HepG2 (cell line): ENCODE measurements at regions not wholly inside any gene's neighbourhood (a gene's known extent, or its start where the extent isn't known, plus 50 kb on each side); places are given as distances from the start of the nearest gene placed in this dataset.

Experiments used
- ATAC-seq: fragments of 200-7000 bp; cut with Tn5 transposase; 3 replicates; pipeline ENCODE4 v1.9.1; 2020; ENCODE audit warnings: mild to moderate bottlenecking, moderate library complexity
- BruUV-seq: library from RNA; stranded (reverse); fragments of 400-500 nt; replicated peaks from 2 replicates; lab custom pipeline; 2021; lab: Mats Ljungman, UMichigan
- CTCF ChIA-PET: fragments of 300-600 bp; formaldehyde crosslinking; extraction: SDS; loops from one replicate; lab custom pipeline; 2021; ENCODE audit warnings: low total read pairs, inconsistent platforms, low intra/inter-chr PET ratio; lab: Yijun Ruan, JAX
- POLR2A ChIA-PET: fragments of 350-600 bp; sonication (Branson Sonifier 250); formaldehyde crosslinking; loops from one replicate; lab custom pipeline; 2020; ENCODE audit warnings: antibody characterized with exemption, inconsistent platforms; lab: Yijun Ruan, JAX
- DNase-seq: peaks from one replicate; pipeline ENCODE4 v3.0.0-alpha.2; 2015; ENCODE audit warnings: low spot score
- FAIRE-seq: peaks from 3 replicates; lab custom pipeline; 2011; peaks lifted over from hg19 to GRCh38; lab: Jason Lieb, UNC
- H2AFZ ChIP-seq: one replicate; pipeline ENCODE4 v1.6.1; 2011; ENCODE audit warnings: low read length, inconsistent platforms
- H3K27ac ChIP-seq: fragments of 300-600 bp; 3 replicates; pipeline ENCODE4 v1.8.0; 2011; ENCODE audit warnings: mixed run types, mild to moderate bottlenecking, mixed read lengths, low read length, inconsistent platforms; ENCODE audit not compliant: insufficient read depth; ENCODE audit errors: extremely low read length
- H3K27me3 ChIP-seq, 2 experiments: fragments of 200-600 bp in 1 of 2; 2 replicates in 1 of 2; 3 replicates in 1 of 2; pipeline versions ENCODE4 v1.6.0 to v1.8.0; 2011; ENCODE audit warnings: low read length in 2 of 2, mild to moderate bottlenecking in 2 of 2, moderate library complexity in 2 of 2, inconsistent platforms in 1 of 2; ENCODE audit not compliant: insufficient read depth in 2 of 2, control insufficient read depth in 1 of 2
- H3K36me3 ChIP-seq, 2 experiments: fragments of 200-600 bp in 1 of 2; replicated peaks in 1 of 2; 2 replicates in 1 of 2; 3 replicates in 1 of 2; pipeline versions ENCODE4 v1.5.1 to v1.8.0; 2011; ENCODE audit warnings: low read length in 2 of 2, inconsistent platforms in 1 of 2; ENCODE audit not compliant: insufficient read depth in 2 of 2, control insufficient read depth in 1 of 2
- H3K4me1 ChIP-seq: 2 replicates; pipeline ENCODE4 v1.5.1; 2012; ENCODE audit warnings: low read length, inconsistent platforms; ENCODE audit not compliant: insufficient read depth
- H3K4me2 ChIP-seq: 2 replicates; pipeline ENCODE4 v1.6.0; 2011; ENCODE audit warnings: low read depth, low read length, inconsistent platforms
- H3K4me3 ChIP-seq, 3 experiments: fragments of 200-600 bp in 1 of 3; sonication (generic), shearing (Covaris generic) in 1 of 3; replicated peaks in 1 of 3; 2 replicates each; pipeline ENCODE4 v1.5.1; 2011 to 2016; ENCODE audit warnings: low read length in 3 of 3, inconsistent platforms in 2 of 3, low read depth in 2 of 3, mild to moderate bottlenecking in 2 of 3, control low read depth in 1 of 3, mixed read lengths in 1 of 3; ENCODE audit not compliant: insufficient read depth in 1 of 3
- H3K79me2 ChIP-seq: one replicate; pipeline ENCODE4 v1.6.1; 2011; ENCODE audit warnings: low read length, inconsistent platforms; ENCODE audit not compliant: insufficient read depth
- H3K9ac ChIP-seq: 2 replicates; pipeline ENCODE4 v1.6.0; 2011; ENCODE audit warnings: mild to moderate bottlenecking, low read depth, low read length, inconsistent platforms; ENCODE audit not compliant: insufficient read depth
- H3K9me3 ChIP-seq: 2 replicates; pipeline ENCODE4 v1.5.1; 2012; ENCODE audit warnings: mild to moderate bottlenecking, low read length
- H4K20me1 ChIP-seq: 2 replicates; pipeline ENCODE4 v1.6.0; 2011; ENCODE audit warnings: inconsistent platforms, mild to moderate bottlenecking, low read length, moderate library complexity; ENCODE audit not compliant: insufficient read depth
- NAIF1 ChIP-seq: sonication (generic); formaldehyde crosslinking; IDR thresholded peaks from 2 replicates; pipeline ENCODE4 v1.5.0; 2020; ENCODE audit warnings: mild to moderate bottlenecking, missing genetic modification reagents, borderline replicate concordance
- RXRB ChIP-seq: IDR thresholded peaks from 2 replicates; pipeline ENCODE4 v1.6.1; 2016; ENCODE audit warnings: borderline replicate concordance, missing genetic modification reagents, missing compliant biosample characterization
- YEATS4 ChIP-seq: sonication (generic); formaldehyde crosslinking; IDR thresholded peaks from 2 replicates; pipeline ENCODE4 v1.4.0; 2020; ENCODE audit warnings: missing genetic modification reagents, borderline replicate concordance
- ZNF20 ChIP-seq: sonication (generic); formaldehyde crosslinking; IDR thresholded peaks from 2 replicates; pipeline ENCODE4 v1.4.0; 2020; ENCODE audit warnings: mild to moderate bottlenecking, moderate library complexity, missing genetic modification reagents
- ZNF841 ChIP-seq: sonication (generic); formaldehyde crosslinking; IDR thresholded peaks from 2 replicates; pipeline ENCODE4 v1.8.1; 2023; ENCODE audit warnings: missing genetic modification reagents, borderline replicate concordance
- ZSCAN21 ChIP-seq: sonication (generic); formaldehyde crosslinking; IDR thresholded peaks from 2 replicates; pipeline ENCODE4 v1.8.0; 2022; ENCODE audit warnings: mild to moderate bottlenecking, missing genetic modification reagents, moderate library complexity, borderline replicate concordance
- in situ Hi-C: cut with HindIII; loops from 2 replicates; pipeline ENCODE4 v1.10.0; 2017; ENCODE audit warnings: low pct_unique_long_range_greater_than_20kb; ENCODE audit not compliant: extremely low pct_ligation_motif_present
- intact Hi-C: fragments of 100-400 bp; cut with micrococcal nuclease; formaldehyde crosslinking; loops from one replicate; pipeline ENCODE4 v1.10.0; 2022; ENCODE audit not compliant: unreplicated experiment
- TF ChIP-seq, protein P1 (sequence below): sonication (generic); formaldehyde crosslinking; IDR thresholded peaks from 2 replicates; pipeline ENCODE4 v1.5.0; 2020; ENCODE audit warnings: missing genetic modification reagents
- TF ChIP-seq, protein P2 (sequence below): sonication (generic); formaldehyde crosslinking; conservative IDR thresholded peaks from 2 replicates; pipeline ENCODE4 v1.4.0; 2020; ENCODE audit warnings: missing genetic modification reagents
- TF ChIP-seq, protein P3 (sequence below): sonication (generic); formaldehyde crosslinking; IDR thresholded peaks from 2 replicates; pipeline ENCODE4 v1.4.0; 2020; ENCODE audit warnings: missing genetic modification reagents

DNA sequence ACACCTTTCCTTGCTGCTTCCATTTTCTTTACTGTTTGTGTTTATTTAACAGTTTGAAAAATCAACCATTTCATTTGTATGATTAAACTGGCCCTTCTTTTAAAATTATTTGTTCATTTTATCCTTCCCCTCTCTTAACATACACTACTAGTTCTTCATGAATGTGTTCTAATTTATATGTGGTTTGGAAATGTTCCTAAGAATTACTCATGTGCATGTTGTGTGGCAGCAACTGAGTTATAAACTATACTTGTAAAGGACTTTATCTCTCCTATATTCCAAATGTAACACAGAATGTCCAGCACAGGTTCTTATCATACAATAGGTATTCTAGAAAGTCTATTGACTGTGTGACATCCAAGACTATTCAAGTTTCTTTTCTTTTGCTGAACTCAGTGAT lies 358.2 kb upstream of the MEF2C start:
- FAIRE-seq: no peak
- no peak for DNase-seq
- TF ChIP-seq YEATS4 (CRISPR knock-in tag) (no peak), NAIF1 (CRISPR knock-in tag) (no peak), ZNF20 (CRISPR knock-in tag) (no peak), ZSCAN21 (CRISPR knock-in tag) (no peak), ZNF841 (CRISPR knock-in tag) (no peak), RXRB (CRISPR knock-in tag) (no peak)
- TF ChIP-seq, protein P1, sequence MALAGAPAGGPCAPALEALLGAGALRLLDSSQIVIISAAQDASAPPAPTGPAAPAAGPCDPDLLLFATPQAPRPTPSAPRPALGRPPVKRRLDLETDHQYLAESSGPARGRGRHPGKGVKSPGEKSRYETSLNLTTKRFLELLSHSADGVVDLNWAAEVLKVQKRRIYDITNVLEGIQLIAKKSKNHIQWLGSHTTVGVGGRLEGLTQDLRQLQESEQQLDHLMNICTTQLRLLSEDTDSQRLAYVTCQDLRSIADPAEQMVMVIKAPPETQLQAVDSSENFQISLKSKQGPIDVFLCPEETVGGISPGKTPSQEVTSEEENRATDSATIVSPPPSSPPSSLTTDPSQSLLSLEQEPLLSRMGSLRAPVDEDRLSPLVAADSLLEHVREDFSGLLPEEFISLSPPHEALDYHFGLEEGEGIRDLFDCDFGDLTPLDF (CRISPR knock-in tag): no peak
- TF ChIP-seq, protein P2, sequence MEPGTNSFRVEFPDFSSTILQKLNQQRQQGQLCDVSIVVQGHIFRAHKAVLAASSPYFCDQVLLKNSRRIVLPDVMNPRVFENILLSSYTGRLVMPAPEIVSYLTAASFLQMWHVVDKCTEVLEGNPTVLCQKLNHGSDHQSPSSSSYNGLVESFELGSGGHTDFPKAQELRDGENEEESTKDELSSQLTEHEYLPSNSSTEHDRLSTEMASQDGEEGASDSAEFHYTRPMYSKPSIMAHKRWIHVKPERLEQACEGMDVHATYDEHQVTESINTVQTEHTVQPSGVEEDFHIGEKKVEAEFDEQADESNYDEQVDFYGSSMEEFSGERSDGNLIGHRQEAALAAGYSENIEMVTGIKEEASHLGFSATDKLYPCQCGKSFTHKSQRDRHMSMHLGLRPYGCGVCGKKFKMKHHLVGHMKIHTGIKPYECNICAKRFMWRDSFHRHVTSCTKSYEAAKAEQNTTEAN: no peak
- TF ChIP-seq, protein P3, sequence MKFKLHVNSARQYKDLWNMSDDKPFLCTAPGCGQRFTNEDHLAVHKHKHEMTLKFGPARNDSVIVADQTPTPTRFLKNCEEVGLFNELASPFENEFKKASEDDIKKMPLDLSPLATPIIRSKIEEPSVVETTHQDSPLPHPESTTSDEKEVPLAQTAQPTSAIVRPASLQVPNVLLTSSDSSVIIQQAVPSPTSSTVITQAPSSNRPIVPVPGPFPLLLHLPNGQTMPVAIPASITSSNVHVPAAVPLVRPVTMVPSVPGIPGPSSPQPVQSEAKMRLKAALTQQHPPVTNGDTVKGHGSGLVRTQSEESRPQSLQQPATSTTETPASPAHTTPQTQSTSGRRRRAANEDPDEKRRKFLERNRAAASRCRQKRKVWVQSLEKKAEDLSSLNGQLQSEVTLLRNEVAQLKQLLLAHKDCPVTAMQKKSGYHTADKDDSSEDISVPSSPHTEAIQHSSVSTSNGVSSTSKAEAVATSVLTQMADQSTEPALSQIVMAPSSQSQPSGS: no peak
- H3K79me2 ChIP-seq: no peaks in the 10 kb centered on the region
- H3K27ac ChIP-seq: no peak overlapping the region
- no peak for ATAC-seq
- no peak overlapping the region for H3K4me2 ChIP-seq
- no peaks in the 10 kb centered on the region for H3K9me3 ChIP-seq
- H4K20me1 ChIP-seq: no peaks in the 10 kb centered on the region
- BruUV-seq: no TSS peak
- POLR2A ChIA-PET: no interaction called here
- no peak overlapping the region for H3K4me3 ChIP-seq
- H3K9ac ChIP-seq: no peak overlapping the region
- H3K36me3 ChIP-seq: no peaks in the 10 kb centered on the region
- H3K27me3 ChIP-seq: no peaks in the 10 kb centered on the region
- in situ Hi-C loops: no loop called here
- H2AFZ ChIP-seq: no peak overlapping the region
- CTCF ChIA-PET: no interaction called here
- no peaks in the 10 kb centered on the region for H3K4me1 ChIP-seq
- intact Hi-C loops: no loop called here
